ENCODE measurements at regions not wholly inside any gene's neighbourhood (a gene's known extent, or its start where the extent isn't known, plus 50 kb on each side); places are given as distances from the start of the nearest gene placed in this dataset.

DNA sequence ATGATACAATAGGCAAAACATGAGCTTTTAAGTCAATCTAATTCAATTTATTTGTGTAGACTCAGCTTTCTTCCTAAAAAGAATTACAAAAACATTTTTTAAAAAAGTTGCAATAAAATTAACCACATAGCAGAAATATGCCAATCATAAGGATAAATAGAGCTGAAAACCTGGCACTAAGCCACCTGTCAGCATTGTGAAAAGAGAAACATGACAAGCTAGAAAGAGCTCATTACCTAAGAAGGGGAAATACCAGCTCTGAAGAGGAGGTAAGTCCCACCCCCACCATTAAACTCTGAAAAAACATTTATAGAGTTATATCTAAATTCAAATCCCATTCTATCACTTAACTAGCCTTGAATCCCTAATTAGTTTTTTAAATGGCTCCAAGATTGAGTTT lies 372.9 kb downstream of the OSTF1 start:
- intact Hi-C loops (cut with micrococcal nuclease; ENCODE audit: unreplicated experiment) (no loop called here), in situ Hi-C loops (cut with HindIII; ENCODE audit: low pct_unique_long_range_greater_than_20kb, low sequenced_read_pairs) (no loop called here)
- TF ChIP-seq, protein P1, sequence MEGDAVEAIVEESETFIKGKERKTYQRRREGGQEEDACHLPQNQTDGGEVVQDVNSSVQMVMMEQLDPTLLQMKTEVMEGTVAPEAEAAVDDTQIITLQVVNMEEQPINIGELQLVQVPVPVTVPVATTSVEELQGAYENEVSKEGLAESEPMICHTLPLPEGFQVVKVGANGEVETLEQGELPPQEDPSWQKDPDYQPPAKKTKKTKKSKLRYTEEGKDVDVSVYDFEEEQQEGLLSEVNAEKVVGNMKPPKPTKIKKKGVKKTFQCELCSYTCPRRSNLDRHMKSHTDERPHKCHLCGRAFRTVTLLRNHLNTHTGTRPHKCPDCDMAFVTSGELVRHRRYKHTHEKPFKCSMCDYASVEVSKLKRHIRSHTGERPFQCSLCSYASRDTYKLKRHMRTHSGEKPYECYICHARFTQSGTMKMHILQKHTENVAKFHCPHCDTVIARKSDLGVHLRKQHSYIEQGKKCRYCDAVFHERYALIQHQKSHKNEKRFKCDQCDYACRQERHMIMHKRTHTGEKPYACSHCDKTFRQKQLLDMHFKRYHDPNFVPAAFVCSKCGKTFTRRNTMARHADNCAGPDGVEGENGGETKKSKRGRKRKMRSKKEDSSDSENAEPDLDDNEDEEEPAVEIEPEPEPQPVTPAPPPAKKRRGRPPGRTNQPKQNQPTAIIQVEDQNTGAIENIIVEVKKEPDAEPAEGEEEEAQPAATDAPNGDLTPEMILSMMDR (IDR thresholded peaks at IDR 0.05) = no peak
- TF ChIP-seq SIN3A (IDR thresholded peaks at IDR 0.05; ENCODE audit: borderline replicate concordance, insufficient read depth, low read depth, low read length) (no peak), TCF7L2 (IDR thresholded peaks at IDR 0.05; ENCODE audit: low read depth, low read length) (no peak), POLR2AphosphoS5 (IDR thresholded peaks at IDR 0.05; ENCODE audit: low read depth, low read length) (no peak)
- TF ChIP-seq, protein P2, sequence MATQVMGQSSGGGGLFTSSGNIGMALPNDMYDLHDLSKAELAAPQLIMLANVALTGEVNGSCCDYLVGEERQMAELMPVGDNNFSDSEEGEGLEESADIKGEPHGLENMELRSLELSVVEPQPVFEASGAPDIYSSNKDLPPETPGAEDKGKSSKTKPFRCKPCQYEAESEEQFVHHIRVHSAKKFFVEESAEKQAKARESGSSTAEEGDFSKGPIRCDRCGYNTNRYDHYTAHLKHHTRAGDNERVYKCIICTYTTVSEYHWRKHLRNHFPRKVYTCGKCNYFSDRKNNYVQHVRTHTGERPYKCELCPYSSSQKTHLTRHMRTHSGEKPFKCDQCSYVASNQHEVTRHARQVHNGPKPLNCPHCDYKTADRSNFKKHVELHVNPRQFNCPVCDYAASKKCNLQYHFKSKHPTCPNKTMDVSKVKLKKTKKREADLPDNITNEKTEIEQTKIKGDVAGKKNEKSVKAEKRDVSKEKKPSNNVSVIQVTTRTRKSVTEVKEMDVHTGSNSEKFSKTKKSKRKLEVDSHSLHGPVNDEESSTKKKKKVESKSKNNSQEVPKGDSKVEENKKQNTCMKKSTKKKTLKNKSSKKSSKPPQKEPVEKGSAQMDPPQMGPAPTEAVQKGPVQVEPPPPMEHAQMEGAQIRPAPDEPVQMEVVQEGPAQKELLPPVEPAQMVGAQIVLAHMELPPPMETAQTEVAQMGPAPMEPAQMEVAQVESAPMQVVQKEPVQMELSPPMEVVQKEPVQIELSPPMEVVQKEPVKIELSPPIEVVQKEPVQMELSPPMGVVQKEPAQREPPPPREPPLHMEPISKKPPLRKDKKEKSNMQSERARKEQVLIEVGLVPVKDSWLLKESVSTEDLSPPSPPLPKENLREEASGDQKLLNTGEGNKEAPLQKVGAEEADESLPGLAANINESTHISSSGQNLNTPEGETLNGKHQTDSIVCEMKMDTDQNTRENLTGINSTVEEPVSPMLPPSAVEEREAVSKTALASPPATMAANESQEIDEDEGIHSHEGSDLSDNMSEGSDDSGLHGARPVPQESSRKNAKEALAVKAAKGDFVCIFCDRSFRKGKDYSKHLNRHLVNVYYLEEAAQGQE (IDR thresholded peaks at IDR 0.05; ENCODE audit: insufficient read depth in 1 of 2, low read depth in 2 of 2, low read length in 1 of 2) = no peak
- Histone ChIP-seq H3K36me3 (ENCODE audit: control insufficient read depth, insufficient read depth, low read length) (no peaks in the 10 kb centered on the region), H3K9me3 (ENCODE audit: control insufficient read depth, insufficient read depth, low read depth, low read length) (no peaks in the 10 kb centered on the region), H3K27me3 (ENCODE audit: control insufficient read depth, insufficient read depth, low read length) (no peaks in the 10 kb centered on the region), H3K27ac (ENCODE audit: low read length) (no peak overlapping the region), H3K4me3 (ENCODE audit: low read depth in 2 of 2, low read length in 2 of 2) (no peak overlapping the region), H3K4me1 (ENCODE audit: control insufficient read depth, insufficient read depth, low read length) (no peaks in the 10 kb centered on the region)
- ChIA-PET POLR2A (no interaction called here), CTCF (no interaction called here)
- ATAC-seq = no peak
- no peak for DNase-seq (ENCODE audit: low read depth, low spot score)
- no TSS peak for BruUV-seq (replicated peaks)

DNA sequence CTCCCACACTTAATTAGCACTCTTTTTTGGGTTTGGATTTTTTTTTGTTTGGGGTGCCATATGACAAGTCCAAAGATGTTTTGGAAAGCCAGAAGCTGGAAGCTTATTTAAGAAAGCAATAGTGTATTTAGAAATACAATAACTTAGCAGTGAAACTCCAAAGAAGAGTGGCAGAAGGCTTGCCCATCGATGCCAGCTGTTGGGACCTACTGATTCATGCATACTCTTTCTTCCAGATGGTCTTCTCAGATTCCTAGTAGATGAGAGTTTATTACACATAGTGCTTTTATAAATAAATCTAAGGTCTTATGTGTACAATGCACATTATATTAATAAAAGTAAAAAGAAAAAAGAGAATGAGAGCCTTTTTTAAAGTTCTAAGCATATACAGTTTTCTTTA lies 374.6 kb downstream of the OSTF1 start:
- ChIA-PET POLR2A (no interaction called here), CTCF (no interaction called here)
- in situ Hi-C loops (cut with HindIII; ENCODE audit: low pct_unique_long_range_greater_than_20kb, low sequenced_read_pairs) (no loop called here), intact Hi-C loops (cut with micrococcal nuclease; ENCODE audit: unreplicated experiment) (no loop called here)
- H3K27ac ChIP-seq (ENCODE audit: low read length) = no peak overlapping the region
- TF ChIP-seq TCF7L2 (IDR thresholded peaks at IDR 0.05; ENCODE audit: low read depth, low read length) = no peak
- no peak for TF ChIP-seq SIN3A (IDR thresholded peaks at IDR 0.05; ENCODE audit: borderline replicate concordance, insufficient read depth, low read depth, low read length)
- TF ChIP-seq POLR2AphosphoS5 (IDR thresholded peaks at IDR 0.05; ENCODE audit: low read depth, low read length) = no peak
- TF ChIP-seq, protein P2 (IDR thresholded peaks at IDR 0.05; ENCODE audit: insufficient read depth in 1 of 2, low read depth in 2 of 2, low read length in 1 of 2) = no peak
- TF ChIP-seq, protein P1 (IDR thresholded peaks at IDR 0.05) = no peak
- no TSS peak for BruUV-seq (replicated peaks)
- ATAC-seq (no peak), DNase-seq (ENCODE audit: low read depth, low spot score) (no peak)
- H3K9me3 ChIP-seq (ENCODE audit: control insufficient read depth, insufficient read depth, low read depth, low read length) = no peaks in the 10 kb centered on the region
- H3K4me1 ChIP-seq (ENCODE audit: control insufficient read depth, insufficient read depth, low read length) = no peaks in the 10 kb centered on the region
- no peak overlapping the region for H3K4me3 ChIP-seq (ENCODE audit: low read depth in 2 of 2, low read length in 2 of 2)
- H3K27me3 ChIP-seq (ENCODE audit: control insufficient read depth, insufficient read depth, low read length) = no peaks in the 10 kb centered on the region
- H3K36me3 ChIP-seq (ENCODE audit: control insufficient read depth, insufficient read depth, low read length) = no peaks in the 10 kb centered on the region
